IPS-20b (cell line): ENCODE measurements at regions not wholly inside any gene's neighbourhood (a gene's known extent, or its start where the extent isn't known, plus 50 kb on each side); places are given as distances from the start of the nearest gene placed in this dataset.
"Not testable (repeated sequence)": the region's sequence is repeated elsewhere in the genome, so short reads cannot be mapped to it uniquely, and the experiment has no call there.

Experiments
- H3K27ac ChIP-seq: one replicate; pipeline ENCODE4 v1.5.1; 2013; ENCODE audit warnings: low read length
- H3K27me3 ChIP-seq: 2 replicates; pipeline ENCODE4 v1.6.1; 2013; ENCODE audit warnings: mild to moderate bottlenecking, low read length, inconsistent platforms; ENCODE audit not compliant: insufficient read depth
- H3K36me3 ChIP-seq: 2 replicates; pipeline ENCODE4 v1.6.1; 2013; ENCODE audit warnings: low read depth, mild to moderate bottlenecking, inconsistent platforms, low read length, moderate library complexity; ENCODE audit not compliant: insufficient read depth
- H3K4me1 ChIP-seq: 2 replicates; pipeline ENCODE4 v1.6.1; 2013; ENCODE audit warnings: mild to moderate bottlenecking, control low read depth, inconsistent platforms, low read length, moderate library complexity; ENCODE audit not compliant: insufficient read depth
- H3K4me3 ChIP-seq: 2 replicates; pipeline ENCODE4 v1.5.1; 2013; ENCODE audit warnings: mild to moderate bottlenecking, low read length, inconsistent platforms
- H3K9ac ChIP-seq: 2 replicates; pipeline ENCODE4 v1.6.1; 2013; ENCODE audit warnings: low read depth, mild to moderate bottlenecking, inconsistent platforms, low read length, moderate library complexity
- H3K9me3 ChIP-seq: 2 replicates; pipeline ENCODE4 v1.6.1; 2013; ENCODE audit warnings: mild to moderate bottlenecking, low read depth, low read length, inconsistent platforms; ENCODE audit not compliant: insufficient read depth

DNA sequence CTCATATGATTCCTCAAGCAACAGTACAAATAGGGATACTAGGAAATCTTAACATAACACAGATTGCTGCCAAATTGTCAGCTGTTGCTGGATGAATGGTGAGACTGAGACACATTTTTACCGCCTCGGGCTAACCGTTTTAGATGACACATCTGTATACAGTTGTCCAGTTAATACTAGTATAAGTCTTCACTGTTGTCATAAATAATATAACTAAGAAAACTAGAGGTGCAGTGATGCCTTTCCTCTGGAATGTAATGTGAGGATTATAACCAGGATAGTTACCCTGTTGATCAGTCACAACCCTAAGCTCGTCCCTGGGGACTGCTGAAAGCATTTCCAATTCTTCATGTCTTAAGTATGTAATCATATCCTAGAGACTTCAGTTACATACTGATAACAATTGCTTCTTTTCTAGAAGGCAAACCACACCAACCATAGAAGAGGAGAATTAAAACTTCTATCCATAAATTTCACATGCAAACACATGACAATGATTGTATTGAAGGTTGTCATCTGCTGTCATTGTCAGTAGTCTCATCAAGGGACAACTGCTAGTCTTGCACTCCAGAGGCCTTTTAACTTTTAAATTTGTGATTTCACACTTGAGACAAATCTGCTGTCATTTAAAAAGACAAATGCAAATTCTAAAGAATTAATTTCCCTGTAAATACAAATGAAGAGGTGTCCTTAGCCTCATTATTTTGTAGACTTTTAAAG lies 100.4 kb upstream of the SEMA3D start:
- Histone ChIP-seq H3K27me3 (no peaks in the 10 kb centered on the region), H3K36me3 (no peaks in the 10 kb centered on the region), H3K27ac (no peak overlapping the region), H3K9me3 (no peaks in the 10 kb centered on the region), H3K4me1 (peaks cover 16% of the 10 kb centered on the region; the same call in 1 of the 2 replicates), H3K9ac (no peak overlapping the region), H3K4me3 (no peak overlapping the region)

GRCh38 chr7:85286446-85286845 lies 99.6 kb upstream of the SEMA3D start:
- Histone ChIP-seq H3K27me3 (no peaks in the 10 kb centered on the region), H3K9ac (no peak overlapping the region), H3K4me3 (no peak overlapping the region), H3K4me1 (peaks cover 16% of the 10 kb centered on the region; the same call in 1 of the 2 replicates), H3K36me3 (no peaks in the 10 kb centered on the region), H3K9me3 (no peaks in the 10 kb centered on the region), H3K27ac (no peak overlapping the region)

DNA sequence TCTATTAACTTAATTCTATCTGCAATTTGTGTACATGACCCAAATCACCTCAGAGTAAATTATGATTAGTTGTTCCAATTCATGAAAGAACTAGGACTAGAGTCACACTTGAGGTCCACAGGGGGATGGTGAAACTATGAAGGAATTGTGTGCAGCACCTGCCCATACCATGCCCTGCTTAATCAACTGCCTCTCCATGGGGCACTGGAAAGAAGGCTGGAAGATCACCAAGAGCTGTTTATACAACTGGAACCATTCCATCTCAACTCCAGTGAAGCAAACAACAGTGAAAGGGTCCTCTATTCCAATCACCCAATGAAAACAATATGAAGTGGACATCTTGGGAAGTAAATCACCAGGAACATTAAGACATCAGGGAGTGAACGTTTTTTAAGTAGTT lies 98.7 kb upstream of the SEMA3D start:
- Histone ChIP-seq H3K36me3 (no peaks in the 10 kb centered on the region), H3K27me3 (no peaks in the 10 kb centered on the region), H3K4me1 (peaks cover 16% of the 10 kb centered on the region; the same call in 1 of the 2 replicates), H3K27ac (no peak overlapping the region), H3K4me3 (no peak overlapping the region), H3K9ac (no peak overlapping the region), H3K9me3 (no peaks in the 10 kb centered on the region)

GRCh38 chr7:85275204-85275603 lies 88.3 kb upstream of the SEMA3D start:
- H3K27me3 ChIP-seq: no peaks in the 10 kb centered on the region
- no peaks in the 10 kb centered on the region for H3K36me3 ChIP-seq
- no peaks in the 10 kb centered on the region for H3K9me3 ChIP-seq
- peaks cover 31% of the 10 kb centered on the region for H3K4me1 ChIP-seq
- H3K4me3 ChIP-seq: peak overlapping the region; percentile 24; the same call in 1 of the 2 replicates
- no peak overlapping the region for H3K27ac ChIP-seq
- H3K9ac ChIP-seq: no peak overlapping the region

- H3K27ac ChIP-seq: no peak overlapping the region
- no peaks in the 10 kb centered on the region for H3K9me3 ChIP-seq
- H3K4me3 ChIP-seq: no peak overlapping the region
- no peaks in the 10 kb centered on the region for H3K36me3 ChIP-seq
- no peaks in the 10 kb centered on the region for H3K27me3 ChIP-seq
- peaks cover 31% of the 10 kb centered on the region for H3K4me1 ChIP-seq
- peak overlapping the region; percentile 33; the same call in 1 of the 2 replicates for H3K9ac ChIP-seq
Measured at GRCh38 chr7:85274454-85274853, 87.6 kb upstream of the SEMA3D start.

GRCh38 chr7:85262891-85263290 lies 76.0 kb upstream of the SEMA3D start:
- H3K27me3 ChIP-seq: no peaks in the 10 kb centered on the region
- H3K27ac ChIP-seq: no peak overlapping the region
- no peaks in the 10 kb centered on the region for H3K36me3 ChIP-seq
- H3K9me3 ChIP-seq: no peaks in the 10 kb centered on the region
- H3K4me3 ChIP-seq: no peak overlapping the region
- peaks cover 7% of the 10 kb centered on the region for H3K4me1 ChIP-seq
- H3K9ac ChIP-seq: no peak overlapping the region

GRCh38 chr7:85261336-85261735 lies 74.5 kb upstream of the SEMA3D start:
- Histone ChIP-seq H3K27me3 (no peaks in the 10 kb centered on the region), H3K36me3 (no peaks in the 10 kb centered on the region), H3K9me3 (no peaks in the 10 kb centered on the region), H3K9ac (no peak overlapping the region), H3K27ac (no peak overlapping the region), H3K4me3 (no peak overlapping the region), H3K4me1 (peaks cover 7% of the 10 kb centered on the region)

- not testable (repeated sequence) for H3K9me3 ChIP-seq, H3K36me3 ChIP-seq, H3K9ac ChIP-seq, H3K4me1 ChIP-seq, H3K27me3 ChIP-seq, H3K4me3 ChIP-seq, H3K27ac ChIP-seq
Measured at GRCh38 chr7:85249787-85250186, 62.9 kb upstream of the SEMA3D start.

DNA sequence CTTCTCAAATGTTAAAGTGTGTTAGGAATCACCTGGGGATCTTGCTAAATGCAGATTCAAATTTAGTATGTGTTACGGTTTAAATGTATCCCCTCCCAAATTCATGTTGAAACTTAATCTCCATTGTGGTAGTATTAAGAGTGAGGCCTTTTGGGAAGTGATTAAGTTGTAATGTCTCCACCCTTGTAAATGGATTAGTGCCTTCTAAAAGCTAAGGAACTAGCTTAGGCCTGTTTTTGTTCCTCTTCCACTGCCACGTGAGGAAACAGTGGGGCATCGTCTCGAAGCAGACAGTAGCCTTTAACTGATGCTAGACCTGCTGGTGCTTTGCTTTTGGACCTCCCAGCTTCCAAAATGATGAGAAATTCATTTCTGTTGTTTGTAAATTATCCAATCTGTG lies 52.3 kb upstream of the SEMA3D start:
- Histone ChIP-seq H3K4me3 (no peak overlapping the region), H3K27me3 (no peaks in the 10 kb centered on the region), H3K9me3 (no peaks in the 10 kb centered on the region), H3K36me3 (no peaks in the 10 kb centered on the region), H3K27ac (no peak overlapping the region), H3K9ac (no peak overlapping the region), H3K4me1 (no peaks in the 10 kb centered on the region)

DNA sequence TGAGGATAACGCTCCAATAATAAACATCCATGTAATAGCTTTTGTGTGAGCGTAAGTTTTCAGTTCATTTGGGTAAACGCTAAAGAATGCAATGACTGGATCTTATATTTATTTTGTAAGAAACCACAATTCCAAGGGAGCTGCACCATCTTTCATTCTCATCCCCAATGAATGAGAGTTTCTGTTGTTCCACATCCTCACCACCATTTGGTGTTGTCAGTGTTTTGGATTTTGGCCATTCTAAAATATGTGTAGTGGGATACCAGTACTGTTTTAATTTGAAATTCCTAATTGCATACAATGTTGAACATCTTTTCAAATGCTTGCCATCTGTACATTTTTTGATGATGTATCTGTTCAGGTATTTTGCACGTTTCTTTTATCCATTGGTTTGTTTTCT lies 50.9 kb upstream of the SEMA3D start:
- Histone ChIP-seq H3K4me3 (no peak overlapping the region), H3K9me3 (no peaks in the 10 kb centered on the region), H3K36me3 (no peaks in the 10 kb centered on the region), H3K9ac (no peak overlapping the region), H3K27me3 (no peaks in the 10 kb centered on the region), H3K27ac (no peak overlapping the region), H3K4me1 (no peaks in the 10 kb centered on the region)
